SJSA1 (cell line): ENCODE measurements at regions not wholly inside any gene's neighbourhood (a gene's known extent, or its start where the extent isn't known, plus 50 kb on each side); places are given as distances from the start of the nearest gene placed in this dataset.

Source experiments
- DNase-seq, 2 experiments: peaks; one replicate each; pipeline ENCODE4 v3.0.0-alpha.2; 2015 to 2020; ENCODE audit warnings: low spot score in 2 of 2, low read depth in 1 of 2
- H3K27ac ChIP-seq: fragments of 250-450 bp; sonication (Bioruptor Pico); 2 replicates; pipeline ENCODE4 v1.5.1; 2020; ENCODE audit warnings: mild to moderate bottlenecking, moderate library complexity
- H3K27me3 ChIP-seq: fragments of 250-450 bp; sonication (Bioruptor Pico); replicated peaks from 2 replicates; pipeline ENCODE4 v1.5.1; 2020; ENCODE audit warnings: mild to moderate bottlenecking, moderate library complexity
- H3K36me3 ChIP-seq: fragments of 250-450 bp; sonication (Bioruptor Pico); 2 replicates; pipeline ENCODE4 v1.5.1; 2020; ENCODE audit warnings: mild to moderate bottlenecking
- H3K4me1 ChIP-seq: fragments of 250-450 bp; sonication (Bioruptor Pico); replicated peaks from 2 replicates; pipeline ENCODE4 v1.6.1; 2021; ENCODE audit warnings: mild to moderate bottlenecking
- H3K4me3 ChIP-seq: fragments of 250-450 bp; sonication (Bioruptor Pico); 2 replicates; pipeline ENCODE4 v1.5.1; 2020; ENCODE audit warnings: mild to moderate bottlenecking
- H3K9me3 ChIP-seq: fragments of 250-450 bp; sonication (Bioruptor Pico); replicated peaks from 2 replicates; pipeline ENCODE4 v1.5.1; 2020; ENCODE audit warnings: mild to moderate bottlenecking

DNA sequence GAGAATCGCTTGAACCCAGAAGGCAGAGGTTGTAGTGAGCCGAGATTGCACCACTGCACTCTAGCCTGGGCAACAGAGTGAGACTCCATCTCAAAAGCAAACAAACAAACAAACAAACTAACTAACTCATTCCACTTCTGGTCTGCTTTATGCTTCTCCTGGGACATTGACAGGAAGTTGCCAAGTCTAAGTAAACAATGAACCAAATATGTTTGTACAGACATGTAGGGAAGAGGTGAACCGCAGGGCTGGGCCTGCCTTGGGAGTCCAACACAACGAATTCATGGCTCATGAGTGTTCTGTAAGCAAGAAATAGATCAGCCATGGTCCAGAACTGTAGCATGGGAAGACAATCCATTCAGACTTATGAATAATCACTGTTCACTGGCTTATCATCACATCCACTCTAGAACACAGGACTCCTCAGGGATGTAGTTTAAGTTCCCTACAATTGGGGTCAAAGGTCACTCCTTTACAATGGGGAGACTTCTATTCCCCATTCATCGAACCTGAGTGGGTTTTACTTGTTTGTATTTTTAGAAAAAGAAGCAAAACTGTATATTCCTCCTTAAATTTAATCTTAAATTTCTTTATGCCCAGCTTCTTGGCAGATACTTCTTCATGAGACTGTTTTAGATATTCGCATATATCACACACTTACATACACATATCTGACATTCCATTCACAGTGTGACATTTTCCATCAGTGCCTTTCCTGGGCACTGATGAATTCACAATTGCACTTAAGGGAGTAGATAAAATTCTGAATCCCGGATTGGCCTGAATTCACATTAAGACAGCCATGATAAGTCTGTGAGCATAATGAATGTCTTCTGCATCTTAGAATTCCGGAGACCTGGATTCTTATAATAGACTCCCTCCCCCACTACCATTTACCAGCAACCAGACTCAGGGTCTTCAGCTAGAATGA, 159.1 kb upstream of the EEPD1 start:
- Histone ChIP-seq H3K4me3 (no peak overlapping the region), H3K27me3 (no peaks in the 10 kb centered on the region), H3K27ac (peak overlapping the region; percentile 90), H3K36me3 (no peaks in the 10 kb centered on the region), H3K9me3 (no peaks in the 10 kb centered on the region), H3K4me1 (peaks cover 31% of the 10 kb centered on the region)
- DNase-seq: peak; percentile 76 to 84

DNA sequence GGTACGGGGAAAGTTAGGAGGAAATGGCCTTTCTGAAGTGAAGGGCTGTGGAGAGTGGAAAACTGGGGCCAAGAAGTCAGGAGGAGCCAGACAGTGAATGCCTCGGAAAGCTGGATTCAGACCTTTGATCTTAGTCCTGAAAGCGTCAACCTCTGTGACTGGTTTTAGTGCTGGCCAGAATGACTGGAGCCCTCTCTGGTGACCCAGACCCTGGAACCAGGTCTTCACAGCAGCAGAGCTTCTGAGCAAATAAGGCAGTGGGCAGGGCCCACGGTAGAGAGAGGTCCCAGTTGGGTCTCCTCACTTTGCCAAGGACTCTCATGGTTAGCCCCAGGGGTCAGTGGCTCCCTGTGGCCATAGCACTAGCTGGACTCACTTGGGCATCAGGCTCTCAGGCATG, 157.7 kb upstream of the EEPD1 start:
- Histone ChIP-seq H3K4me3 (no peak overlapping the region), H3K36me3 (no peaks in the 10 kb centered on the region)
- no peak for DNase-seq

DNA sequence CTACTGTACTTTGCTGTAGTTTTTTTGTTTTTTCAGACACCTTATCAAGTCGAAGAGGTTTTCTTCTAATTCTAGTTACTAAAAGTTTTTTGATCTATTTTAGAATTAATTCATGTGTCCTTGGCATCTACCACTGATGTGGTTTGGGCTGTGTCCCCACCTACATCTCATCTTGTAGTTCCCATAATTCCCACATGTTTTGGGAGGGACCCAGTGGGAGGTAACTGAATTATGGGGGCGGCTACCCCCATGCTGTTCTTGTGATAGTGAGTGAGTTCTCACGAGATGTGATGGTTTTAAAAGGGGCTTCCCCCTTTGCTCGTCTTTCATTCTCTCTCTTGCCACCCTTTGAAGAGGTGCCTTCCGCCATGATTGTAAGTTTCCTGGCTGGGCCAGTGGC, 154.6 kb upstream of the EEPD1 start:
- no peak for DNase-seq
- Histone ChIP-seq H3K27ac (no peak overlapping the region), H3K4me3 (no peak overlapping the region), H3K4me1 (peaks cover 11% of the 10 kb centered on the region), H3K36me3 (no peaks in the 10 kb centered on the region), H3K9me3 (no peaks in the 10 kb centered on the region), H3K27me3 (no peaks in the 10 kb centered on the region)

More for the DNA sequence above, 157.7 kb upstream of the EEPD1 start:
- Histone ChIP-seq H3K4me1 (peaks cover 31% of the 10 kb centered on the region), H3K27me3 (no peaks in the 10 kb centered on the region), H3K27ac (no peak overlapping the region), H3K9me3 (no peaks in the 10 kb centered on the region)

GRCh38 chr7:36001546-36001945, 151.5 kb upstream of the EEPD1 start:
- no peak for DNase-seq
- H3K27me3 ChIP-seq: no peaks in the 10 kb centered on the region
- no peaks in the 10 kb centered on the region for H3K36me3 ChIP-seq
- H3K9me3 ChIP-seq: no peaks in the 10 kb centered on the region
- H3K4me3 ChIP-seq: no peak overlapping the region
- H3K27ac ChIP-seq: no peak overlapping the region
- no peaks in the 10 kb centered on the region for H3K4me1 ChIP-seq

GRCh38 chr7:36002900-36003299, 150.2 kb upstream of the EEPD1 start:
- Histone ChIP-seq H3K27ac (no peak overlapping the region), H3K4me1 (no peaks in the 10 kb centered on the region), H3K9me3 (no peaks in the 10 kb centered on the region), H3K4me3 (no peak overlapping the region), H3K36me3 (no peaks in the 10 kb centered on the region), H3K27me3 (no peaks in the 10 kb centered on the region)
- no peak for DNase-seq

- no peaks in the 10 kb centered on the region for H3K4me1 ChIP-seq
- no peaks in the 10 kb centered on the region for H3K36me3 ChIP-seq
- no peaks in the 10 kb centered on the region for H3K27me3 ChIP-seq
- H3K9me3 ChIP-seq: no peaks in the 10 kb centered on the region
- H3K27ac ChIP-seq: no peak overlapping the region
- H3K4me3 ChIP-seq: no peak overlapping the region
- DNase-seq: no peak
Measured at GRCh38 chr7:36003343-36003742, 149.7 kb upstream of the EEPD1 start.

DNA sequence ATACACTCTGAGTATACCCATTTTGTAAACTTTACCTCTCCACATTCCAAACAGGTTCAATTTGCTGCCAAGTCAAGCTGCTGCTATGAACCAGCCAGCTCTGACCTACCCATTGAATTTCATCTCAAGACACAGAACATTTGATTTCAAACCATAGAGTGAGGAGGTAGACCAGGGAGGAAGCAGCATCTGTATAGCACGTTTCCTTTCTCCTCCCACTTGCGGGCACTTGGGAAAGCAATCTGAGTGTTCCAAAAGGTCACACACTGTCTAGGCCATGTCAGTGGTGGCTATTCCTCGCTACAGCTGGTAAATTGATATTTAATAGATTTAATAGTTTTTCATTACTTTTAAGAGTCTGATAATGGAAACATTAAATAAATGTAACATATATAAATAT, 147.8 kb upstream of the EEPD1 start:
- H3K4me1 ChIP-seq: no peaks in the 10 kb centered on the region
- no peaks in the 10 kb centered on the region for H3K27me3 ChIP-seq
- DNase-seq: no peak
- H3K36me3 ChIP-seq: no peaks in the 10 kb centered on the region
- no peaks in the 10 kb centered on the region for H3K9me3 ChIP-seq
- H3K27ac ChIP-seq: no peak overlapping the region
- H3K4me3 ChIP-seq: no peak overlapping the region

DNA sequence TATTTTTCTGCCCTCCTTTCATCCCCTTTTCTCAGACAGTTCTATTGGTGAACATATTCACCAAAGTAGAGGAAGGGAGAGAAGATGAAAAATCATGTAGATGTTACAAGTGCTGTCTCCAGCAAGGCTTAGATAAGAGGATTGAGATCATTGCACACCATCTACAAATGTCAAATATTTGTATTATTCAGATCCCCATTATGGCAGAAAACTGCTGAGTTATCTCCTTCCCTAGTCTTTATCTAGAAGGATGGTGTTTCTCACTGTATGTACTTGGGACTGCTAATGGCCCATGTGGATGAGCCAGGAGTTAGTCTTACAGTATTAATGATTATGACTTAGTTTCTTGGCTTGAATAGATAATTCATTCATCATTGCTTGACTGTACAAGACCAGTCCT, 147.2 kb upstream of the EEPD1 start:
- H3K27ac ChIP-seq: no peak overlapping the region
- H3K36me3 ChIP-seq: no peaks in the 10 kb centered on the region
- H3K9me3 ChIP-seq: no peaks in the 10 kb centered on the region
- no peak overlapping the region for H3K4me3 ChIP-seq
- no peaks in the 10 kb centered on the region for H3K4me1 ChIP-seq
- H3K27me3 ChIP-seq: no peaks in the 10 kb centered on the region
- no peak for DNase-seq

DNA sequence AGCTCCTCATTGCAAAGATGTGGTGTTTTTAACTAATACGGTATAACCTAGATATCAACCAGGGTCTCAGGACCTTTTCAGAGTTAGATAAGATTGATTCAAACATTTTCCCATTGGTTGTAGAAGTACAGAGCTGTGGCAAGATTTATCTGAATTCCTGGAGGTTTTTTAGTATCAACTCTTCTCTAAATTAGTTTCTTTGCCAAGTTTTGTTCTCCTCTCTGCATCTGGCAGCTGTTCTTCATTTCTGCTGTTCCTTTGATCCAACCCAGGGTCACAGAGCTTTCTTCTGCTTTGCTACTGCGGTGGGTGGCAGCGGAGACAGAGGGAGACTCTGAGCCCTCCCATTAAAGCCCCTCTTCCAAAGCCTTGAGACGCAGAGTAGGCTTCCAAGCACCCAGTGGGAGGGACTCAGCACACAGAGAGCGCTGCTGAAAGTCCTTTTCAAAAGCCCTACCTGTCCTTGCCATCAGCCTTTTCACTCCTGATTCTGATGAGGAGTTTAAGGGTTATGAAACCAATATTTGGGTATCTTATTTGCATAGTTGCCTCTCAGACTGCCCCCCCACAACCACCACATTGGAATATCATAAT, 146.3 kb upstream of the EEPD1 start:
- Histone ChIP-seq H3K4me3 (no peak overlapping the region), H3K27me3 (no peaks in the 10 kb centered on the region), H3K36me3 (no peaks in the 10 kb centered on the region), H3K9me3 (no peaks in the 10 kb centered on the region), H3K27ac (no peak overlapping the region), H3K4me1 (no peaks in the 10 kb centered on the region)
- DNase-seq: no peak

- Histone ChIP-seq H3K27me3 (no peaks in the 10 kb centered on the region), H3K9me3 (no peaks in the 10 kb centered on the region), H3K27ac (no peak overlapping the region), H3K4me3 (no peak overlapping the region), H3K4me1 (peaks cover 1% of the 10 kb centered on the region; the same call in 1 of the 2 replicates), H3K36me3 (no peaks in the 10 kb centered on the region)
- DNase-seq: no peak
Measured at GRCh38 chr7:36010656-36011587, 142.1 kb upstream of the EEPD1 start.

DNA sequence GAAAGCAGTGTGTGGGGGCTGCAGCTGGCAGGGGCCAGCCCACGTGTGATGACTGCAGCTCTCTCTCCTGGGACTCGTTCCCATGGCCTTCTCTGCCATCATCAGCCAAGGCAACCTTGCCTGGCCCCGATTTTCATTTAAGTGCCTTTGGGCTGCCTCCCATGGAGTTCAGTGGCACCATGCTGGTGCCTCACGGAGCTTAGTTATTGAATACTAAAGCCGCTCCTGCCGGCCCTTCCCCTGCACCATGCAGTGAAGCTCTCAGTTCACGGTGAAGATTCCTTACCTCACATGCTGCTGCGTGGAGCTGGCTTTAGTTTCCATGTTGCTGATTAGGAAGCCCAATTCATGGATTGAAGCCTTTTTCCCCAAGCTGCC, 141.5 kb upstream of the EEPD1 start:
- H3K4me3 ChIP-seq: no peak overlapping the region
- H3K36me3 ChIP-seq: no peaks in the 10 kb centered on the region
- no peaks in the 10 kb centered on the region for H3K27me3 ChIP-seq
- H3K9me3 ChIP-seq: no peaks in the 10 kb centered on the region
- no peak for DNase-seq
- H3K27ac ChIP-seq: no peak overlapping the region
- H3K4me1 ChIP-seq: peaks cover 3% of the 10 kb centered on the region; the same call in 1 of the 2 replicates

DNA sequence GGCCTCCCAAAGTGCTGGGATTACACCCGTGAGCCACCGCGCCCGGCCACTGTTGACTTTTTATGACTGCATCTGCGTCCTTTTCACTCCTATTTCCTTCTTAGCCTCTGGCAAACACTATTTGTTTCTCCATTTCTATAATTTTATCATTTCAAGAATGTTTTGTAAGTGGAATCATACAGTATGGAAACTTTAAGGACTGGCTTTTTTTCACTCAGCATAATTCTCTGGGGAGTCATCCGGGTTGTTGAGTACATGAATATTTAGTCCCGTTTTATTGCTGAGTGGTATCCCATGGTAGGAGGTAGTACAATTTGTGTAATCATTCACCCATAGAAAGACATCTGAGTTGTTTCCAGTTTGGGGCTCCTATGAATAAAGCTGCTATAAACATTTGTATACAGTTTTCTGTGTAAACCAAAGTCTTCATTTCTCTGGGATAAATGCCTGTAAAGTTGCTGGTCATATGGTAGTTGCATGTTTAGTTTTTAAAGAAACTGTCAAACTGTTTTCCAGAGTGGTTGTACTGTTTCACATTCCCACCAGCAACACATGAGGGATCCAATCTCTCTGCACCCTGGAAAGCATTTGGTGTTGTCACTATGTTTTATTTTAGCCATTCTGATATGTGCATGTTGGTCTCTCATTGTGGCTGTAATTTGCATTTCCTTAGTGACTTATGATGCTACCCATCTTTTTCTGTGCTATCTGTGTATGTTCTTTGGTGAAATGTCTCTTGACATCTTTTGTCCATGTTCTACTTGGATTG, 139.6 kb upstream of the EEPD1 start:
- no peaks in the 10 kb centered on the region for H3K36me3 ChIP-seq
- no peaks in the 10 kb centered on the region for H3K9me3 ChIP-seq
- no peak overlapping the region for H3K27ac ChIP-seq
- no peak for DNase-seq
- H3K27me3 ChIP-seq: no peaks in the 10 kb centered on the region
- H3K4me1 ChIP-seq: peaks cover 3% of the 10 kb centered on the region; the same call in 1 of the 2 replicates
- H3K4me3 ChIP-seq: no peak overlapping the region

GRCh38 chr7:36014961-36015360, 138.1 kb upstream of the EEPD1 start:
- no peaks in the 10 kb centered on the region for H3K36me3 ChIP-seq
- DNase-seq: no peak
- H3K27ac ChIP-seq: no peak overlapping the region
- no peak overlapping the region for H3K4me3 ChIP-seq
- peaks cover 3% of the 10 kb centered on the region; the same call in 1 of the 2 replicates for H3K4me1 ChIP-seq
- no peaks in the 10 kb centered on the region for H3K9me3 ChIP-seq
- H3K27me3 ChIP-seq: no peaks in the 10 kb centered on the region
